Loucy (cell line): ENCODE measurements at regions not wholly inside any gene's neighbourhood (a gene's known extent, or its start where the extent isn't known, plus 50 kb on each side); places are given as distances from the start of the nearest gene placed in this dataset.

Experiments
- H2AFZ ChIP-seq: fragments of 200-600 bp; sonication (generic); 2 replicates; pipeline ENCODE4 v1.6.0; 2016; ENCODE audit warnings: antibody characterized with exemption, mild to moderate bottlenecking, low read length, moderate library complexity
- H3F3A ChIP-seq: fragments of 200-600 bp; 2 replicates; pipeline ENCODE4 v1.6.0; 2016; ENCODE audit warnings: antibody characterized with exemption, low read depth, mild to moderate bottlenecking
- H3K27me3 ChIP-seq: fragments of 200-600 bp; sonication (generic); 2 replicates; pipeline ENCODE4 v1.6.1; 2014; ENCODE audit warnings: low read length, mild to moderate bottlenecking; ENCODE audit not compliant: insufficient read depth, poor library complexity, severe bottlenecking
- H3K36me3 ChIP-seq: fragments of 200-600 bp; sonication (generic); 2 replicates; pipeline ENCODE4 v1.6.1; 2016; ENCODE audit warnings: low read length; ENCODE audit not compliant: insufficient read depth
- H3K4me1 ChIP-seq: fragments of 200-600 bp; sonication (generic); 2 replicates; pipeline ENCODE4 v1.5.1; 2014; ENCODE audit warnings: low read length, mild to moderate bottlenecking; ENCODE audit not compliant: insufficient read depth, poor library complexity, severe bottlenecking
- H3K4me2 ChIP-seq: fragments of 200-600 bp; sonication (generic); 2 replicates; pipeline ENCODE4 v1.6.0; 2014; ENCODE audit warnings: antibody characterized with exemption, low read length, low read depth, mild to moderate bottlenecking; ENCODE audit not compliant: poor library complexity, severe bottlenecking
- H3K4me3 ChIP-seq: fragments of 200-600 bp; sonication (generic); 2 replicates; pipeline ENCODE4 v1.5.1; 2014; ENCODE audit warnings: low read length, mild to moderate bottlenecking, mixed read lengths; ENCODE audit not compliant: poor library complexity, severe bottlenecking
- H3K79me2 ChIP-seq: fragments of 200-600 bp; sonication (generic); 2 replicates; pipeline ENCODE4 v1.6.1; 2014; ENCODE audit warnings: low read length; ENCODE audit not compliant: insufficient read depth
- H3K9ac ChIP-seq: fragments of 200-600 bp; sonication (generic); 2 replicates; pipeline ENCODE4 v1.6.0; 2014; ENCODE audit warnings: mild to moderate bottlenecking, low read depth, low read length, moderate library complexity; ENCODE audit not compliant: poor library complexity, severe bottlenecking
- H3K9me2 ChIP-seq: fragments of 200-600 bp; sonication (generic); replicated peaks from 2 replicates; pipeline ENCODE4 v1.6.1; 2016; ENCODE audit warnings: low read depth, low read length, mixed read lengths
- H3K9me3 ChIP-seq: fragments of 200-600 bp; sonication (generic); 2 replicates; pipeline ENCODE4 v1.6.1; 2014; ENCODE audit warnings: mild to moderate bottlenecking, antibody characterized with exemption, low read length, low read depth; ENCODE audit not compliant: insufficient read depth
- H4K20me1 ChIP-seq: fragments of 200-600 bp; sonication (generic); 2 replicates; pipeline ENCODE4 v1.6.0; 2014; ENCODE audit warnings: antibody characterized with exemption, low read length, mild to moderate bottlenecking; ENCODE audit not compliant: insufficient read depth, poor library complexity, severe bottlenecking
- EZH2phosphoT487 ChIP-seq: fragments of 200-600 bp; IDR thresholded peaks from 2 replicates; pipeline ENCODE4 v1.6.1; 2018; ENCODE audit warnings: antibody characterized with exemption, mild to moderate bottlenecking, moderate library complexity, borderline replicate concordance
- TF ChIP-seq, protein P1 (sequence below): fragments of 200-600 bp; sonication (generic); conservative IDR thresholded peaks from 2 replicates; pipeline ENCODE4 v1.5.1; 2014; ENCODE audit warnings: mild to moderate bottlenecking, antibody characterized with exemption, low read length

DNA sequence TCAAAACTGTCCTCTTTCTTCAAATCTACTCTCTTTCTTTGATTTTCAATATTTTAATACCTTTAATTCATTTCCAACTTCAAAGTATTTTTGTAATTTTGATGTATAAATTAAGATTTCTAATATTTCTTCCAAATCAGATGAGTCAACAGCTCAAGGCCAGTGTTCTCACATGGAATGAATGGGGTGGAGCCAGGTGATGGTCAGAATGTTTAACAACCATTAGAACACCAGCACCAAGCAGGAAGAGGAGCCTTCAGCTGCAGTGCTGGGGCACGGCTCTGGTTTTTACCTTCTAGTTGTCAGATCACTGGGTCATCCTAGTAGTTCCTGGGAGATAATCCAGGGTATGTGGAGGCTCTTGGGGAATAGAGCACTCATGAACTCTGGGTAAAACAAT, 494.5 kb upstream of the PDZRN3 start:
- no peak overlapping the region for H3K4me2 ChIP-seq
- no peak overlapping the region for H3K9ac ChIP-seq
- no peaks in the 10 kb centered on the region for H3F3A ChIP-seq
- no peak overlapping the region for H2AFZ ChIP-seq
- H3K79me2 ChIP-seq: no peaks in the 10 kb centered on the region
- H3K4me3 ChIP-seq: no peak overlapping the region
- TF ChIP-seq, protein P1, sequence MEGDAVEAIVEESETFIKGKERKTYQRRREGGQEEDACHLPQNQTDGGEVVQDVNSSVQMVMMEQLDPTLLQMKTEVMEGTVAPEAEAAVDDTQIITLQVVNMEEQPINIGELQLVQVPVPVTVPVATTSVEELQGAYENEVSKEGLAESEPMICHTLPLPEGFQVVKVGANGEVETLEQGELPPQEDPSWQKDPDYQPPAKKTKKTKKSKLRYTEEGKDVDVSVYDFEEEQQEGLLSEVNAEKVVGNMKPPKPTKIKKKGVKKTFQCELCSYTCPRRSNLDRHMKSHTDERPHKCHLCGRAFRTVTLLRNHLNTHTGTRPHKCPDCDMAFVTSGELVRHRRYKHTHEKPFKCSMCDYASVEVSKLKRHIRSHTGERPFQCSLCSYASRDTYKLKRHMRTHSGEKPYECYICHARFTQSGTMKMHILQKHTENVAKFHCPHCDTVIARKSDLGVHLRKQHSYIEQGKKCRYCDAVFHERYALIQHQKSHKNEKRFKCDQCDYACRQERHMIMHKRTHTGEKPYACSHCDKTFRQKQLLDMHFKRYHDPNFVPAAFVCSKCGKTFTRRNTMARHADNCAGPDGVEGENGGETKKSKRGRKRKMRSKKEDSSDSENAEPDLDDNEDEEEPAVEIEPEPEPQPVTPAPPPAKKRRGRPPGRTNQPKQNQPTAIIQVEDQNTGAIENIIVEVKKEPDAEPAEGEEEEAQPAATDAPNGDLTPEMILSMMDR: no peak
- no peak for TF ChIP-seq EZH2phosphoT487
- no peaks in the 10 kb centered on the region for H3K9me3 ChIP-seq
- no peaks in the 10 kb centered on the region for H4K20me1 ChIP-seq
- no peaks in the 10 kb centered on the region for H3K36me3 ChIP-seq
- H3K9me2 ChIP-seq: no peaks in the 10 kb centered on the region
- H3K27me3 ChIP-seq: no peaks in the 10 kb centered on the region
- no peaks in the 10 kb centered on the region for H3K4me1 ChIP-seq

GRCh38 chr3:74115906-74116305, 491.2 kb upstream of the PDZRN3 start:
- no peaks in the 10 kb centered on the region for H4K20me1 ChIP-seq
- no peak overlapping the region for H3K4me2 ChIP-seq
- no peaks in the 10 kb centered on the region for H3K4me1 ChIP-seq
- H3K27me3 ChIP-seq: no peaks in the 10 kb centered on the region
- no peak overlapping the region for H2AFZ ChIP-seq
- TF ChIP-seq EZH2phosphoT487: no peak
- TF ChIP-seq, protein P1: no peak
- no peaks in the 10 kb centered on the region for H3F3A ChIP-seq
- H3K9me3 ChIP-seq: no peaks in the 10 kb centered on the region
- H3K36me3 ChIP-seq: no peaks in the 10 kb centered on the region
- H3K9me2 ChIP-seq: no peaks in the 10 kb centered on the region
- H3K79me2 ChIP-seq: no peaks in the 10 kb centered on the region
- H3K9ac ChIP-seq: no peak overlapping the region
- H3K4me3 ChIP-seq: no peak overlapping the region

DNA sequence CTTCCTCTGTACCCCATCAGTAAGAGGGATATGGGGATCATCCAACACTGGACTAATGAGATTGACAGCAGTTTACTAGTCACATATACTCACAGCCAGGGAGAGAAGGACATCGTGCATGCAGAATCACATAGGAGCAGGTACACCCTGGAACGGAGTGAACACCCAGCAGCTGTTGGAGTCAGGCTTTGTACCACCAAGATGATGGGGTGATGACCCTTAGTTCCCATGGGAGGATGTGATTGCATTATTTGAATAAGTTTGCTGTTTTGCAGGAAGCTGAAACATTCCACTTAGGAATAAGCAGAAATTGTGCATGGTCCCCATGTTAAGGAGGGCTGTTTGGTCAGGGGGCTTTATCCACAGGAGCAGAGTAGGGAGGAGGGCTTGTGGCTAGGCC, 482.7 kb upstream of the PDZRN3 start:
- Histone ChIP-seq H3K9me3 (no peaks in the 10 kb centered on the region), H3K9ac (no peak overlapping the region), H3K9me2 (no peaks in the 10 kb centered on the region), H3K36me3 (no peaks in the 10 kb centered on the region), H2AFZ (no peak overlapping the region), H4K20me1 (no peaks in the 10 kb centered on the region), H3K4me2 (no peak overlapping the region), H3K4me1 (no peaks in the 10 kb centered on the region), H3K27me3 (no peaks in the 10 kb centered on the region), H3K79me2 (no peaks in the 10 kb centered on the region), H3F3A (no peaks in the 10 kb centered on the region), H3K4me3 (no peak overlapping the region)
- TF ChIP-seq, protein P1: no peak
